ENCODE measurements at regions not wholly inside any gene's neighbourhood (a gene's known extent, or its start where the extent isn't known, plus 50 kb on each side); places are given as distances from the start of the nearest gene placed in this dataset.
"Not testable (repeated sequence)": the region's sequence is repeated elsewhere in the genome, so short reads cannot be mapped to it uniquely, and the experiment has no call there.

GRCh38 chr4:141513866-141514265, 122.5 kb upstream of the IL15 start:
- DNase-seq (ENCODE audit: extremely low read depth, low read depth, low spot score): no peak

GRCh38 chr4:141518222-141518621, 118.2 kb upstream of the IL15 start:
- DNase-seq (ENCODE audit: extremely low read depth, low read depth, low spot score): no peak

GRCh38 chr4:141524116-141524515, 112.3 kb upstream of the IL15 start:
- DNase-seq (ENCODE audit: extremely low read depth, low read depth, low spot score): no peak

- DNase-seq (ENCODE audit: extremely low read depth, low read depth, low spot score): no peak
Measured at GRCh38 chr4:141524841-141525240, 111.5 kb upstream of the IL15 start.

GRCh38 chr4:141530627-141531026, 105.8 kb upstream of the IL15 start:
- no peak for DNase-seq (ENCODE audit: extremely low read depth, low read depth, low spot score)

- no peak for DNase-seq (ENCODE audit: extremely low read depth, low read depth, low spot score)
Measured at GRCh38 chr4:141534985-141535384, 101.4 kb upstream of the IL15 start.

GRCh38 chr4:141538001-141538400, 98.4 kb upstream of the IL15 start:
- no peak for DNase-seq (ENCODE audit: extremely low read depth, low read depth, low spot score)

- no peak for DNase-seq (ENCODE audit: extremely low read depth, low read depth, low spot score)
Measured at GRCh38 chr4:141540643-141541042, 95.7 kb upstream of the IL15 start.

- no peak for DNase-seq (ENCODE audit: extremely low read depth, low read depth, low spot score)
Measured at GRCh38 chr4:141541851-141542250, 94.5 kb upstream of the IL15 start.

- no peak for DNase-seq (ENCODE audit: extremely low read depth, low read depth, low spot score)
Measured at GRCh38 chr4:141543176-141543575, 93.2 kb upstream of the IL15 start.

GRCh38 chr4:141543706-141544105, 92.7 kb upstream of the IL15 start:
- no peak for DNase-seq (ENCODE audit: extremely low read depth, low read depth, low spot score)

GRCh38 chr4:141548791-141549190, 87.6 kb upstream of the IL15 start:
- no peak for DNase-seq (ENCODE audit: extremely low read depth, low read depth, low spot score)

GRCh38 chr4:141560056-141560455, 76.3 kb upstream of the IL15 start:
- no peak for DNase-seq (ENCODE audit: extremely low read depth, low read depth, low spot score)

GRCh38 chr4:141562649-141563048, 73.7 kb upstream of the IL15 start:
- DNase-seq (ENCODE audit: extremely low read depth, low read depth, low spot score): no peak

GRCh38 chr4:141563723-141564122, 72.7 kb upstream of the IL15 start:
- DNase-seq (ENCODE audit: extremely low read depth, low read depth, low spot score): no peak

GRCh38 chr4:141564961-141565360, 71.4 kb upstream of the IL15 start:
- not testable (repeated sequence) for DNase-seq (ENCODE audit: extremely low read depth, low read depth, low spot score)

- no peak for DNase-seq (ENCODE audit: extremely low read depth, low read depth, low spot score)
Measured at GRCh38 chr4:141565379-141566089, 70.8 kb upstream of the IL15 start.

GRCh38 chr4:141567326-141567915, 69.0 kb upstream of the IL15 start:
- no peak for DNase-seq (ENCODE audit: extremely low read depth, low read depth, low spot score)

GRCh38 chr4:141569141-141569540, 67.2 kb upstream of the IL15 start:
- DNase-seq (ENCODE audit: extremely low read depth, low read depth, low spot score): peak; percentile 12

GRCh38 chr4:141570290-141570689, 66.1 kb upstream of the IL15 start:
- no peak for DNase-seq (ENCODE audit: extremely low read depth, low read depth, low spot score)

- DNase-seq (ENCODE audit: extremely low read depth, low read depth, low spot score): no peak
Measured at GRCh38 chr4:141571362-141571761, 65.0 kb upstream of the IL15 start.

- DNase-seq (ENCODE audit: extremely low read depth, low read depth, low spot score): no peak
Measured at GRCh38 chr4:141571793-141572192, 64.6 kb upstream of the IL15 start.

- no peak for DNase-seq (ENCODE audit: extremely low read depth, low read depth, low spot score)
Measured at GRCh38 chr4:141573678-141574077, 62.7 kb upstream of the IL15 start.

All from glomerular endothelial cell (primary cell).